HEK293 (cell line): ENCODE measurements at regions not wholly inside any gene's neighbourhood (a gene's known extent, or its start where the extent isn't known, plus 50 kb on each side); places are given as distances from the start of the nearest gene placed in this dataset.

Source experiments
- HOXC10 ChIP-seq: sonication (generic); formaldehyde crosslinking; IDR thresholded peaks from 2 replicates; pipeline ENCODE4 v1.8.1; 2023; ENCODE audit warnings: mild to moderate bottlenecking, missing genetic modification reagents
- ZNF214 ChIP-seq: fragments of 450-650 bp; formaldehyde crosslinking; IDR thresholded peaks from 2 replicates; pipeline ENCODE4 v1.5.1; 2017; ENCODE audit warnings: missing biosample characterization, mild to moderate bottlenecking, missing genetic modification characterization, borderline replicate concordance
- ZNF623 ChIP-seq: fragments of 450-650 bp; formaldehyde crosslinking; IDR thresholded peaks from 2 replicates; pipeline ENCODE4 v1.5.1; 2016; ENCODE audit warnings: missing biosample characterization, missing genetic modification characterization

DNA sequence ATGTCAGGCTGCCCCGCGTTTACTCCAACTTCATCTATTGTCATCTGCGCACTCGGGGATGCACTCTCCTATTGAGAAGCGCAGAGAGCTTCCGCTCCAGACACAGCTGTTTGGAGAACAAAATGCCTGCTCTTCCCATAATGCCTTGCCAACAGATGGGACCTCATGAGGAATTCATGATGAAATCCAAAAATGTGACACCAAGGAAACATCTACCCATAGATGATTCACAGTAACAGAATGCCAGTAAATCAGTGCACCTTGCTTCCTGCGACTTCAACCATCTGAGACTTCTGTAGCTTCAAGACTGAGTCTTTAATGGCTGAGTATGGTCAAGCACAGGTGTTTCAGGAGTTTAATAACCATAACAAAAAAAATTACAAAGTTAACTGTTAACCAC is 1144.9 kb upstream of the GOT2 start:
- no peak for TF ChIP-seq ZNF623
- no peak for TF ChIP-seq ZNF214 (tag by site-specific recombination)
- TF ChIP-seq HOXC10 (CRISPR knock-in tag): no peak
